ENCODE measurements at regions not wholly inside any gene's neighbourhood (a gene's known extent, or its start where the extent isn't known, plus 50 kb on each side); places are given as distances from the start of the nearest gene placed in this dataset.

- intact Hi-C loops (cut with DNase I; ENCODE audit: low total_unique reads), result no loop called here
- TF ChIP-seq POLR2A (IDR thresholded peaks at IDR 0.05) (no peak), POLR2AphosphoS5 (IDR thresholded peaks at IDR 0.05) (no peak), CTCF (IDR thresholded peaks at IDR 0.05) (no peak)
- no peak overlapping the region for H3K27ac ChIP-seq
- no peaks in the 10 kb centered on the region for H3K9me3 ChIP-seq
- H3K36me3 ChIP-seq, result no peaks in the 10 kb centered on the region
- no peak overlapping the region for H3K4me3 ChIP-seq
- H3K4me1 ChIP-seq, result no peaks in the 10 kb centered on the region
- no peak for DNase-seq (ENCODE audit: low spot score in 2 of 2)
- H3K27me3 ChIP-seq, result no peaks in the 10 kb centered on the region
Observed at GRCh38 chr12:66838366-66838765, 159.5 kb upstream of the GRIP1 start.

GRCh38 chr12:66848967-66849366 is 170.1 kb upstream of the GRIP1 start:
- Histone ChIP-seq H3K4me3 (no peak overlapping the region), H3K9me3 (no peaks in the 10 kb centered on the region), H3K27ac (no peak overlapping the region), H3K36me3 (no peaks in the 10 kb centered on the region), H3K27me3 (no peaks in the 10 kb centered on the region), H3K4me1 (no peaks in the 10 kb centered on the region)
- no peak for DNase-seq (ENCODE audit: low spot score in 2 of 2)
- no peak for TF ChIP-seq CTCF (IDR thresholded peaks at IDR 0.05)
- TF ChIP-seq POLR2AphosphoS5 (IDR thresholded peaks at IDR 0.05), result no peak
- no peak for TF ChIP-seq POLR2A (IDR thresholded peaks at IDR 0.05)
- intact Hi-C loops (cut with DNase I; ENCODE audit: low total_unique reads), result no loop called here

- no peaks in the 10 kb centered on the region for H3K27me3 ChIP-seq
- no peaks in the 10 kb centered on the region for H3K36me3 ChIP-seq
- no peaks in the 10 kb centered on the region for H3K9me3 ChIP-seq
- intact Hi-C loops (cut with DNase I; ENCODE audit: low total_unique reads), result no loop called here
- no peak for TF ChIP-seq POLR2A (IDR thresholded peaks at IDR 0.05)
- TF ChIP-seq POLR2AphosphoS5 (IDR thresholded peaks at IDR 0.05), result no peak
- no peak for TF ChIP-seq CTCF (IDR thresholded peaks at IDR 0.05)
- H3K27ac ChIP-seq, result no peak overlapping the region
- no peak for DNase-seq (ENCODE audit: low spot score in 2 of 2)
- no peak overlapping the region for H3K4me3 ChIP-seq
- H3K4me1 ChIP-seq, result no peaks in the 10 kb centered on the region
Observed at GRCh38 chr12:66851134-66851533, 172.3 kb upstream of the GRIP1 start.

GRCh38 chr12:66852091-66852490 is 173.2 kb upstream of the GRIP1 start:
- Histone ChIP-seq H3K4me3 (no peak overlapping the region), H3K36me3 (no peaks in the 10 kb centered on the region), H3K4me1 (no peaks in the 10 kb centered on the region), H3K9me3 (no peaks in the 10 kb centered on the region), H3K27me3 (no peaks in the 10 kb centered on the region), H3K27ac (no peak overlapping the region)
- TF ChIP-seq POLR2AphosphoS5 (IDR thresholded peaks at IDR 0.05) (no peak), CTCF (IDR thresholded peaks at IDR 0.05) (no peak), POLR2A (IDR thresholded peaks at IDR 0.05) (no peak)
- no peak for DNase-seq (ENCODE audit: low spot score in 2 of 2)
- intact Hi-C loops (cut with DNase I; ENCODE audit: low total_unique reads), result no loop called here

GRCh38 chr12:66852765-66853164 is 173.9 kb upstream of the GRIP1 start:
- no peak for TF ChIP-seq CTCF (IDR thresholded peaks at IDR 0.05)
- no peak for TF ChIP-seq POLR2AphosphoS5 (IDR thresholded peaks at IDR 0.05)
- no peak for TF ChIP-seq POLR2A (IDR thresholded peaks at IDR 0.05)
- no peak overlapping the region for H3K27ac ChIP-seq
- H3K9me3 ChIP-seq, result no peaks in the 10 kb centered on the region
- no peak for DNase-seq (ENCODE audit: low spot score in 2 of 2)
- no peaks in the 10 kb centered on the region for H3K4me1 ChIP-seq
- H3K36me3 ChIP-seq, result no peaks in the 10 kb centered on the region
- no peaks in the 10 kb centered on the region for H3K27me3 ChIP-seq
- intact Hi-C loops (cut with DNase I; ENCODE audit: low total_unique reads), result no loop called here
- no peak overlapping the region for H3K4me3 ChIP-seq

Data from breast epithelium (tissue), 4 donors.